ENCODE measurements at regions not wholly inside any gene's neighbourhood (a gene's known extent, or its start where the extent isn't known, plus 50 kb on each side); places are given as distances from the start of the nearest gene placed in this dataset.

DNA sequence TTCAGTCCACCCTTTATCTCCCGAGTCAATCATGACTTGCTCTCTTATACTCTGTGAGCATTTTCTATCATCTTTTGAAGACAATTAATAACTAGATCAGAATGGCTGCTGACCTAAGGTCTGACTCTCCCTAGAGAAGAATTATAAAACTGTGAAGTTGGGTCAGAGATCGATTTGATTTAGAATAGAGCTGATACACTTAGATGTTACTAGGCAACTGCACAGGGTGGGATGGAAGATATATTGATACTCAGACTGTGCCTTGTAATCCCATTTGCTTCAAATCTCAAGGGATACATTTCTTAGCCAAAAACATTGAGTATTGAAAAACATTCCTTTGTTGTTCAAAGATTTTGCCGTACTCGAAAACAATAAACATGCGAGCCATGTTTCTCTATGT, 106.0 kb upstream of the NMUR2 start:
- TF ChIP-seq, protein P1, sequence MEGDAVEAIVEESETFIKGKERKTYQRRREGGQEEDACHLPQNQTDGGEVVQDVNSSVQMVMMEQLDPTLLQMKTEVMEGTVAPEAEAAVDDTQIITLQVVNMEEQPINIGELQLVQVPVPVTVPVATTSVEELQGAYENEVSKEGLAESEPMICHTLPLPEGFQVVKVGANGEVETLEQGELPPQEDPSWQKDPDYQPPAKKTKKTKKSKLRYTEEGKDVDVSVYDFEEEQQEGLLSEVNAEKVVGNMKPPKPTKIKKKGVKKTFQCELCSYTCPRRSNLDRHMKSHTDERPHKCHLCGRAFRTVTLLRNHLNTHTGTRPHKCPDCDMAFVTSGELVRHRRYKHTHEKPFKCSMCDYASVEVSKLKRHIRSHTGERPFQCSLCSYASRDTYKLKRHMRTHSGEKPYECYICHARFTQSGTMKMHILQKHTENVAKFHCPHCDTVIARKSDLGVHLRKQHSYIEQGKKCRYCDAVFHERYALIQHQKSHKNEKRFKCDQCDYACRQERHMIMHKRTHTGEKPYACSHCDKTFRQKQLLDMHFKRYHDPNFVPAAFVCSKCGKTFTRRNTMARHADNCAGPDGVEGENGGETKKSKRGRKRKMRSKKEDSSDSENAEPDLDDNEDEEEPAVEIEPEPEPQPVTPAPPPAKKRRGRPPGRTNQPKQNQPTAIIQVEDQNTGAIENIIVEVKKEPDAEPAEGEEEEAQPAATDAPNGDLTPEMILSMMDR (IDR thresholded peaks at IDR 0.05; ENCODE audit: low read depth, low read length): no peak
- Histone ChIP-seq H3K4me3 (ENCODE audit: low read depth, low read length) (no peak overlapping the region), H3K9me3 (ENCODE audit: severe bottlenecking) (no peaks in the 10 kb centered on the region), H3K27me3 (ENCODE audit: insufficient read depth, low read depth, severe bottlenecking) (no peaks in the 10 kb centered on the region), H3K36me3 (no peaks in the 10 kb centered on the region), H3K27ac (no peak overlapping the region)
- DNase-seq: no peak

- DNase-seq: no peak
- H3K36me3 ChIP-seq: no peaks in the 10 kb centered on the region
- no peaks in the 10 kb centered on the region for H3K9me3 ChIP-seq (ENCODE audit: severe bottlenecking)
- TF ChIP-seq, protein P1 (IDR thresholded peaks at IDR 0.05; ENCODE audit: low read depth, low read length): no peak
- H3K27me3 ChIP-seq (ENCODE audit: insufficient read depth, low read depth, severe bottlenecking): no peaks in the 10 kb centered on the region
- no peak overlapping the region for H3K27ac ChIP-seq
- H3K4me3 ChIP-seq (ENCODE audit: low read depth, low read length): no peak overlapping the region
Measured at GRCh38 chr5:152511531-152512132, 106.6 kb upstream of the NMUR2 start.

- Histone ChIP-seq H3K36me3 (no peaks in the 10 kb centered on the region), H3K27me3 (ENCODE audit: insufficient read depth, low read depth, severe bottlenecking) (no peaks in the 10 kb centered on the region), H3K4me3 (ENCODE audit: low read depth, low read length) (no peak overlapping the region), H3K27ac (no peak overlapping the region), H3K9me3 (ENCODE audit: severe bottlenecking) (no peaks in the 10 kb centered on the region)
- DNase-seq: no peak
- TF ChIP-seq, protein P1 (IDR thresholded peaks at IDR 0.05; ENCODE audit: low read depth, low read length): peak; percentile 23
Measured at GRCh38 chr5:152514827-152515397, 109.8 kb upstream of the NMUR2 start.

DNA sequence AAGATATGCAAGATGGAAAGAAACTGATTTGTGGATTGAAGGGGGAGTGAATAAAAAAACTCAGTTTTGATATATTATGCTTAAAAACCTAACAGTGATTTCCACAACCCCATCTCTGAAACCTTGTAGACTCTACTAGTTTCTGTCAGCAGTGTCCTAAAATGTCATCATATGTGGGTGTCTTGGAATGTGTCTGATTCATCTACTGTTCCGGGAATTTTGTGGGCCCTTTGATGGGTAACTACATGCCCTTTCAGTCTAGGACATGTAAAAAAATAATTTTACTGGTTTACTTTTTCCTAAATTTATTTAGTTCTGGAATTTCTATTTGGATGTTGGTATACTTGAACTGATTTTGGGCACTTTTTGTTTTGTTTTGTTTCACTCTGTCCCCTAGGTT, 118.9 kb upstream of the NMUR2 start:
- Histone ChIP-seq H3K27ac (no peak overlapping the region), H3K4me3 (ENCODE audit: low read depth, low read length) (no peak overlapping the region), H3K36me3 (no peaks in the 10 kb centered on the region), H3K27me3 (ENCODE audit: insufficient read depth, low read depth, severe bottlenecking) (no peaks in the 10 kb centered on the region), H3K9me3 (ENCODE audit: severe bottlenecking) (no peaks in the 10 kb centered on the region)
- no peak for DNase-seq
- TF ChIP-seq, protein P1 (IDR thresholded peaks at IDR 0.05; ENCODE audit: low read depth, low read length): no peak

DNA sequence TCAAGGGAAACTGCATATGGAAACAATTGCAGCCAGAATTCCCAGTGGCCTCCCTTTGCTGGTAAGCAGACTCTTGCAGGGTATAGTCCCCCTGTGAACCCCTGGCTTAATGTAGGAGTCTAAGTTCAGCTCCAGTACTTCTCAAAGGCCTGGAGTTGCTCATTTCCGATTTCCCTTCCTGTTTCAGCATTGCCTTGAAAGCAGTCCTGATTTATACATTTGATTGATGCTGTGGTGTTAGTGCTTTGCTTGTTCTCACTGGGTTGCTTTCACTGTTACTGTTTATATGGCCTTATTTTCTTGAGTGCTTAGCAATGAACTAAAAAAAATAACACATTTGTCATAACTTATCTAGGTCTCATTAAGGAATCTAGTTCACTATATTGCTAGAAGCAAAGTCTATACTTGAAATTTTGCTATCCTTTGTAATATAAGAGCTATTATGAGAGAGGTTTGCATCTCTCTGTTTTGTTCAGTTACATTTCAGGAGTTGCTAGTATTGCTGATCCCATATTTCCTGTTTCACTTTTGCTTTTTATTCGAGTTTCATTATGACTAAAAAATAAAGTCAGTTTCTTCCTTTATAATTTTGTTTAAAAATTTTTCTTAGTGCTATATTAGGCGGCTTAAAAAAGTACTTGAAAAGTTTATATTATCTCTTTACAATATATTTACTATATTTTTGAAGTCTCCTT, 122.4 kb upstream of the NMUR2 start:
- Histone ChIP-seq H3K36me3 (no peaks in the 10 kb centered on the region), H3K27me3 (ENCODE audit: insufficient read depth, low read depth, severe bottlenecking) (no peaks in the 10 kb centered on the region), H3K4me3 (ENCODE audit: low read depth, low read length) (no peak overlapping the region), H3K27ac (no peak overlapping the region), H3K9me3 (ENCODE audit: severe bottlenecking) (no peaks in the 10 kb centered on the region)
- TF ChIP-seq, protein P1 (IDR thresholded peaks at IDR 0.05; ENCODE audit: low read depth, low read length): no peak
- no peak for DNase-seq
